Right renal pelvis (tissue), 4 donors: ENCODE measurements at regions not wholly inside any gene's neighbourhood (a gene's known extent, or its start where the extent isn't known, plus 50 kb on each side); places are given as distances from the start of the nearest gene placed in this dataset.
A peak's percentile ranks its signal among the peaks of the same experiment; 100 is the strongest.

Experiments
- DNase-seq, 4 donors: peaks; one replicate each; pipeline ENCODE4 v3.0.0-alpha.2; 2013; ENCODE audit warnings: low read depth in 4 of 4, low spot score in 3 of 4, missing footprints in 1 of 4

GRCh38 chr2:201018636-201019035 is 52.8 kb downstream of the HYCC2 start:
- peak in 1 of 4 donors; percentile 12 for DNase-seq

DNA sequence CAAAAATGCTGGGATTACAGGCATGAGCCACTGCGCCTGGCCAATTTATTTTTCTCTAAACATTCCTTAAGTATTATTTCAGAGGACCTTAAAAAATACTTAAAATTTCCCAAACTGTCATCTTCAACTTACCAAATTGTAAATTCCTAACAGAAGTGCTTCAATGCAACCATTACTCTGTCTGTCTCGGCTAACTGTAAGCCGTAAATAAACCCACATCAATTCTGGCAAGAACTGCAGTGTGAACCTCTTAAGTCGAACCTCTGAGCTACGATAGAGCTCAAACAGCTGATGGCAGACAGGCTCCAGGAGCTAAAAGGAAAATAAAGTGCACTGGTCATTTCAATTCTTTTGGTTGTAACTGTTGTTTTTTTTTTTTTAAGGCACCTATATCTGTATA is 53.4 kb upstream of the ORC2 start:
- DNase-seq, result no peak
